ENCODE measurements at regions not wholly inside any gene's neighbourhood (a gene's known extent, or its start where the extent isn't known, plus 50 kb on each side); places are given as distances from the start of the nearest gene placed in this dataset.

DNA sequence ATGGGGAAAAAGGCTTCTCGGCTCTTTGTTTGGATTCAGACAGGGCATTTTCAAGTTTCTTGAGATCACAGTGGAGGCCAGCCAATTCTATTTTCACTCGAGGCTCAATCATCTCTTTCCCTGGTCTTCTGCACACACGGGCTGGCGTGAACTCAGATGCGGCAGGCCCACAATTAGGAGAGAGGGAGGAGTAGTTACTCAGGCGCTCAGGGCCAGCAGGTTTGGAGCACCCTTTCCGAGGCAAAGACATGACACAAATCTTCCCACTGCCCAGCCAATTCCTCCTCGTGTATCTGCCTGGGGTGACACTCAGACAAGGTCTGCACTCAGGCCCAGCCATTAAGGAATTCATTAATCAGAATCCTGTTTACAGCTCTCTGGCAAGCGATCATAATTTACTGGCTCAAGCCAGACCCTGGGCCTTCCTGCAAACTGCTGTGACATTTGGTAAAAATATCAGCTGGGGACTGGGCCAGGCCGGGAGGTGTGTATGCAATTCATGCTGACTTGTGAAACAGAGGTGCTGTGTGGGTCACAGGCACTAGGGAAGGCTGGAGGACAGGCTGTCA is 68.1 kb upstream of the TLE3 start:
- H3K79me2 ChIP-seq (ENCODE audit: insufficient read depth, low read depth, low read length), result no peaks in the 10 kb centered on the region
- TF ChIP-seq, protein P1, sequence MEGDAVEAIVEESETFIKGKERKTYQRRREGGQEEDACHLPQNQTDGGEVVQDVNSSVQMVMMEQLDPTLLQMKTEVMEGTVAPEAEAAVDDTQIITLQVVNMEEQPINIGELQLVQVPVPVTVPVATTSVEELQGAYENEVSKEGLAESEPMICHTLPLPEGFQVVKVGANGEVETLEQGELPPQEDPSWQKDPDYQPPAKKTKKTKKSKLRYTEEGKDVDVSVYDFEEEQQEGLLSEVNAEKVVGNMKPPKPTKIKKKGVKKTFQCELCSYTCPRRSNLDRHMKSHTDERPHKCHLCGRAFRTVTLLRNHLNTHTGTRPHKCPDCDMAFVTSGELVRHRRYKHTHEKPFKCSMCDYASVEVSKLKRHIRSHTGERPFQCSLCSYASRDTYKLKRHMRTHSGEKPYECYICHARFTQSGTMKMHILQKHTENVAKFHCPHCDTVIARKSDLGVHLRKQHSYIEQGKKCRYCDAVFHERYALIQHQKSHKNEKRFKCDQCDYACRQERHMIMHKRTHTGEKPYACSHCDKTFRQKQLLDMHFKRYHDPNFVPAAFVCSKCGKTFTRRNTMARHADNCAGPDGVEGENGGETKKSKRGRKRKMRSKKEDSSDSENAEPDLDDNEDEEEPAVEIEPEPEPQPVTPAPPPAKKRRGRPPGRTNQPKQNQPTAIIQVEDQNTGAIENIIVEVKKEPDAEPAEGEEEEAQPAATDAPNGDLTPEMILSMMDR (conservative IDR thresholded peaks at IDR 0.05; ENCODE audit: low read length), result no peak
- no peak for TF ChIP-seq EZH2phosphoT487 (IDR thresholded peaks at IDR 0.05; ENCODE audit: borderline replicate concordance, low read depth, low read length)
- H3K9me3 ChIP-seq (ENCODE audit: low read length), result no peaks in the 10 kb centered on the region
- no peaks in the 10 kb centered on the region for H3K4me1 ChIP-seq (ENCODE audit: insufficient read depth, low read length, poor library complexity, severe bottlenecking)
- ChIA-PET POLR2A (no interaction called here), CTCF (ENCODE audit: unreplicated experiment) (no interaction called here)
- no TSS peak for BruUV-seq (replicated peaks)
- no peak overlapping the region for H3K4me2 ChIP-seq (ENCODE audit: low read length)
- H3K27ac ChIP-seq (ENCODE audit: low read depth, low read length, poor library complexity, severe bottlenecking), result no peak overlapping the region
- H3K36me3 ChIP-seq (ENCODE audit: insufficient read depth, low read length), result no peaks in the 10 kb centered on the region
- no peak overlapping the region for H3K4me3 ChIP-seq (ENCODE audit: low read depth, low read length, poor library complexity, severe bottlenecking)
- H4K20me1 ChIP-seq (ENCODE audit: insufficient read depth, low read length), result no peaks in the 10 kb centered on the region
- intact Hi-C loops (cut with micrococcal nuclease; ENCODE audit: unreplicated experiment), result no loop called here
- no peak for DNase-seq (ENCODE audit: low spot score)
- H2AFZ ChIP-seq (ENCODE audit: low read length), result no peak overlapping the region
- H3K9me2 ChIP-seq (ENCODE audit: insufficient read depth, low read length), result no peaks in the 10 kb centered on the region

DNA sequence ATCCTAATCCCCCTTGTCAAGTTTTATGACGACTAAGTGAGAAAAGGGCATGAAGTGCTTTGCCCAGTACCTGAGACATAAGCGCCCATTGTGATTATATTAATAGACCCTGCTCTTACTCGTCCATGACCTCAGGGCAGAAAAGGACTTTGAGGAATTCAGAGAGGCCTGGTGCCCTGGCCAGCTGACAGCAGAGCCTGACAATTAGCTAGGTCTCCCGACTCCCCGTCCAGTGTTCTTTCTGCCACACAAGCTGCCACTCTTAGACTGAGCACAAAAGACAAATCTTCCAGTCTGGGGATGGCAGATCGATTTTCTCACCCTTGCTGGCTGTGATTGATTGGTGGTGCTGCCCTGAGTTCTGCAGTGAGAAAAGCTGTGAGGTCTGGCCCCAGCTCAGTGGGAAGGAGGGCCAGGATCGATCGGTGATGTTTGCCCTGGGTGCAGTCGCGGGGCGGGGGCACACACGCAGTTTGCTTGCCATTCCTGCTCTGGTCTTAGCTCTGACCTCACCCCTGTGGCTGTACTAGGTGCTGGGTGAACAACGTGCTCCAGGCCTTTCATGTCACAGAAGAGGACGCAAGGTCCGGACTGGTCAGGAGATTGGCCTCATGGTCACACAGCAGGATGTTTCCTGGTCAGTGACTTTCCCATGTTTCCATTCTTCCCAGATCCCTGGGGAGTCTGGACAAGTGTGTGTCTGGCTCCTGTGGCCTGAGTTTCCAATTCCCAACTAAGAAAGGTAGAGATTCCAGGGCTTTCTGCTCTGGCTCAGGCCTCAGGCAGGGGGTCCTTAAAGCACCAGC is 67.4 kb upstream of the TLE3 start:
- Histone ChIP-seq H3K79me2 (ENCODE audit: insufficient read depth, low read depth, low read length) (no peaks in the 10 kb centered on the region), H3K9me2 (ENCODE audit: insufficient read depth, low read length) (no peaks in the 10 kb centered on the region), H3K4me1 (ENCODE audit: insufficient read depth, low read length, poor library complexity, severe bottlenecking) (no peaks in the 10 kb centered on the region), H4K20me1 (ENCODE audit: insufficient read depth, low read length) (no peaks in the 10 kb centered on the region), H3K27ac (ENCODE audit: low read depth, low read length, poor library complexity, severe bottlenecking) (no peak overlapping the region), H3K4me2 (ENCODE audit: low read length) (no peak overlapping the region), H3K4me3 (ENCODE audit: low read depth, low read length, poor library complexity, severe bottlenecking) (no peak overlapping the region), H3K36me3 (ENCODE audit: insufficient read depth, low read length) (no peaks in the 10 kb centered on the region), H2AFZ (ENCODE audit: low read length) (no peak overlapping the region), H3K9me3 (ENCODE audit: low read length) (no peaks in the 10 kb centered on the region)
- no peak for TF ChIP-seq EZH2phosphoT487 (IDR thresholded peaks at IDR 0.05; ENCODE audit: borderline replicate concordance, low read depth, low read length)
- TF ChIP-seq, protein P1 (conservative IDR thresholded peaks at IDR 0.05; ENCODE audit: low read length), result no peak
- POLR2A ChIA-PET, result no interaction called here
- no TSS peak for BruUV-seq (replicated peaks)
- intact Hi-C loops (cut with micrococcal nuclease; ENCODE audit: unreplicated experiment), result no loop called here
- CTCF ChIA-PET (ENCODE audit: unreplicated experiment), result no interaction called here
- DNase-seq (ENCODE audit: low spot score), result no peak

Measured in OCI-LY7 (cell line).